Endodermal cell (in vitro differentiated cells): ENCODE measurements at regions not wholly inside any gene's neighbourhood (a gene's known extent, or its start where the extent isn't known, plus 50 kb on each side); places are given as distances from the start of the nearest gene placed in this dataset.

Source experiments
- DNase-seq: peaks from one replicate; pipeline ENCODE4 v3.0.0-alpha.2; 2017
- H3K27ac ChIP-seq: 2 replicates; pipeline ENCODE4 v1.5.1; 2013; ENCODE audit warnings: mild to moderate bottlenecking, low read depth, low read length, moderate library complexity
- H3K27me3 ChIP-seq: 2 replicates; pipeline ENCODE4 v1.6.1; 2013; ENCODE audit warnings: mild to moderate bottlenecking, low read length, moderate library complexity; ENCODE audit not compliant: insufficient read depth, control insufficient read depth, poor library complexity, severe bottlenecking
- H3K36me3 ChIP-seq: 2 replicates; pipeline ENCODE4 v1.7.0; 2013; ENCODE audit warnings: mild to moderate bottlenecking, low read length, moderate library complexity; ENCODE audit not compliant: control insufficient read depth, insufficient read depth
- H3K4me1 ChIP-seq: one replicate; pipeline ENCODE4 v1.7.0; 2013; ENCODE audit warnings: low read length; ENCODE audit not compliant: control insufficient read depth, insufficient read depth
- H3K4me3 ChIP-seq: 2 replicates; pipeline ENCODE4 v1.5.1; 2013; ENCODE audit warnings: mild to moderate bottlenecking, low read length, moderate library complexity
- H3K9ac ChIP-seq: 2 replicates; pipeline ENCODE4 v1.6.1; 2013; ENCODE audit warnings: mild to moderate bottlenecking, low read length, moderate library complexity; ENCODE audit not compliant: poor library complexity, severe bottlenecking; ENCODE audit errors: extremely low read depth
- H3K9me3 ChIP-seq: 2 replicates; pipeline ENCODE4 v1.6.1; 2013; ENCODE audit warnings: mild to moderate bottlenecking, low read length, moderate library complexity; ENCODE audit not compliant: control insufficient read depth
- H3K27ac Mint-ChIP-seq: 2 replicates; pipeline ENCODE4 v1.8.0; 2020; ENCODE audit warnings: mixed read lengths
- H3K27me3 Mint-ChIP-seq: 2 replicates; pipeline ENCODE4 v1.8.0; 2021; ENCODE audit warnings: mild to moderate bottlenecking, mixed read lengths; ENCODE audit not compliant: insufficient read depth
- H3K36me3 Mint-ChIP-seq: 2 replicates; pipeline ENCODE4 v1.8.0; 2020; ENCODE audit warnings: low read depth, mixed read lengths
- H3K4me1 Mint-ChIP-seq: 2 replicates; pipeline ENCODE4 v1.8.0; 2020; ENCODE audit warnings: mixed read lengths
- H3K4me3 Mint-ChIP-seq: 2 replicates; pipeline ENCODE4 v1.8.0; 2020; ENCODE audit warnings: mild to moderate bottlenecking, moderate library complexity, mixed read lengths
- H3K9me3 Mint-ChIP-seq: 2 replicates; pipeline ENCODE4 v1.8.0; 2020; ENCODE audit warnings: mild to moderate bottlenecking, mixed read lengths
- WGBS, 2 experiments: methylation state at CpG; one replicate each; pipeline versions ENCODE4 v1.1.5 to v1.1.7; 2013; ENCODE audit warnings: missing lambda C conversion rate in 2 of 2, mixed read lengths in 1 of 2; ENCODE audit not compliant: insufficient coverage in 1 of 2, insufficient read length in 1 of 2; 5-methylcytosine and 5-hydroxymethylcytosine counted together
- TF ChIP-seq, protein P1 (sequence below): fragments of 200-600 bp; sonication (generic); conservative IDR thresholded peaks from 2 replicates; pipeline ENCODE4 v1.5.0; 2021; ENCODE audit warnings: antibody characterized with exemption, mild to moderate bottlenecking

DNA sequence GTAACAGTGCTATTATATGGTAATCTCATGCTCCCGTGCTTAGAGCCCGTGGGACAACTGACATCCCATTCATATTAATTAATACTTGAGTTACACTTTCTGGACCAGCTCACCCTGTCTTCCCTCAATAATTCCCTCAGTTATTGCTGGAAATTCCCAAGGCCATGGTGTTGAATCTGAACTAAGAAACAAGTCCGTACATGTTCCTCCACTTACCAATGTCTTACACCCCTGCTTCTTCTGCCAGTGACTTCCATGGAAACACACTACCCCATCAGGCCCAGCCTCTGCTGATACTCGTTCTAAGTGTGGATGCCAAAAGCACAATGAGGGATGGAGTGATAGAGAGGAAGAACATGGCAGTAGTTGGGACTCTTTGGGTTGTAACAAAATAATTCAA lies 193.7 kb downstream of the RND3 start:
- peaks cover 2% of the 10 kb centered on the region for H3K9me3 Mint-ChIP-seq
- no peak for DNase-seq
- H3K36me3 Mint-ChIP-seq: no peaks in the 10 kb centered on the region
- no peak overlapping the region for H3K27ac ChIP-seq
- no peak overlapping the region for H3K27ac Mint-ChIP-seq
- TF ChIP-seq, protein P1, sequence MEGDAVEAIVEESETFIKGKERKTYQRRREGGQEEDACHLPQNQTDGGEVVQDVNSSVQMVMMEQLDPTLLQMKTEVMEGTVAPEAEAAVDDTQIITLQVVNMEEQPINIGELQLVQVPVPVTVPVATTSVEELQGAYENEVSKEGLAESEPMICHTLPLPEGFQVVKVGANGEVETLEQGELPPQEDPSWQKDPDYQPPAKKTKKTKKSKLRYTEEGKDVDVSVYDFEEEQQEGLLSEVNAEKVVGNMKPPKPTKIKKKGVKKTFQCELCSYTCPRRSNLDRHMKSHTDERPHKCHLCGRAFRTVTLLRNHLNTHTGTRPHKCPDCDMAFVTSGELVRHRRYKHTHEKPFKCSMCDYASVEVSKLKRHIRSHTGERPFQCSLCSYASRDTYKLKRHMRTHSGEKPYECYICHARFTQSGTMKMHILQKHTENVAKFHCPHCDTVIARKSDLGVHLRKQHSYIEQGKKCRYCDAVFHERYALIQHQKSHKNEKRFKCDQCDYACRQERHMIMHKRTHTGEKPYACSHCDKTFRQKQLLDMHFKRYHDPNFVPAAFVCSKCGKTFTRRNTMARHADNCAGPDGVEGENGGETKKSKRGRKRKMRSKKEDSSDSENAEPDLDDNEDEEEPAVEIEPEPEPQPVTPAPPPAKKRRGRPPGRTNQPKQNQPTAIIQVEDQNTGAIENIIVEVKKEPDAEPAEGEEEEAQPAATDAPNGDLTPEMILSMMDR: no peak
- H3K9ac ChIP-seq: no peak overlapping the region
- no peak overlapping the region for H3K4me3 ChIP-seq
- H3K36me3 ChIP-seq: no peaks in the 10 kb centered on the region
- no peaks in the 10 kb centered on the region for H3K27me3 Mint-ChIP-seq
- WGBS, 2 experiments: 91% methylated on average over 4 of the region's 4 CpGs; no CpG with 5 or more reads in 1 of the 2 experiments
- H3K9me3 ChIP-seq: no peaks in the 10 kb centered on the region
- no peaks in the 10 kb centered on the region for H3K27me3 ChIP-seq
- no peaks in the 10 kb centered on the region for H3K4me1 ChIP-seq
- no peaks in the 10 kb centered on the region for H3K4me1 Mint-ChIP-seq
- H3K4me3 Mint-ChIP-seq: no peak overlapping the region

DNA sequence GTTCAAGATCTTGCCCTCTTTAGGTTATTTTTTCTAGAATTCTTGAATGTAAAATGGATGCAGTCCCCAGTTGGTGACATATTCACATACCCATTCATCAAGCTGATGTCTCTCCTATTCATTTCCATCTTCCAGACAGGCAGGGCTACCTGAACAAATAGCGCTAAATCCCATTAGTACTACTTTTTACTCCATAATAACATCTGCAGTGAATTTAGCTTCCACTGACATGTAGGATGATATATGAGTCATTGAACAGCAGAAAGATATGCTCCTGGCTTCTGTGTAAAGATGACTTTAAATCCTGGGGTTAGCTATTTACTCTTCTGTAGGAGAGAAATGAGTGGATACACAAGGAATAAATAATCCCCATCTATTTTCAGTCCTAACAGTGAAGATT lies 194.7 kb downstream of the RND3 start:
- no peak overlapping the region for H3K4me3 ChIP-seq
- TF ChIP-seq, protein P1: no peak
- no peak overlapping the region for H3K27ac ChIP-seq
- Mint-ChIP-seq H3K4me1 (no peaks in the 10 kb centered on the region), H3K36me3 (no peaks in the 10 kb centered on the region), H3K9me3 (peaks cover 2% of the 10 kb centered on the region), H3K4me3 (no peak overlapping the region), H3K27me3 (no peaks in the 10 kb centered on the region), H3K27ac (no peak overlapping the region)
- DNase-seq: no peak
- H3K9me3 ChIP-seq: no peaks in the 10 kb centered on the region
- H3K36me3 ChIP-seq: no peaks in the 10 kb centered on the region
- no peaks in the 10 kb centered on the region for H3K27me3 ChIP-seq
- WGBS, 2 experiments: 100% methylated on average over 1 of the region's 1 CpG; no CpG with 5 or more reads in 1 of the 2 experiments
- no peak overlapping the region for H3K9ac ChIP-seq
- no peaks in the 10 kb centered on the region for H3K4me1 ChIP-seq

DNA sequence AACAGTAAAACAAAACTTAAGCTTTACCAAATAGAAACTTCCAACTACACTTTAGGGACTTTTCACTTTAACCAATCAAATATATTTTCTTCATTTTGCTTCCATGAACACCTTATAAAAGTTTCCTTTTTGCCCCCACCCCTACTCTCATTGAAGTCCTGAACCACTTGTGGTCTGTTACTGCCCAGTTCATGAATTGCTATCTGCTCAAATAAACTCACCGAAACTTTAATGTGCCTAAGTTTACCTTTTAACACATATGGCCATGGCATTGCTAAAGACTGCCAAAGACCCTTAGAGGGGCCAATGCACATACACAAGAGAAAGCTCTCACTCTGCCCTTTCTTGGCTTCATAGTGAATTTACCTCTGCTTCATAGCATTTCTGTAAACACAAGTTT lies 195.3 kb downstream of the RND3 start:
- TF ChIP-seq, protein P1: no peak
- H3K9me3 ChIP-seq: no peaks in the 10 kb centered on the region
- H3K9me3 Mint-ChIP-seq: peaks cover 2% of the 10 kb centered on the region
- H3K36me3 Mint-ChIP-seq: no peaks in the 10 kb centered on the region
- H3K4me3 Mint-ChIP-seq: no peak overlapping the region
- H3K4me1 ChIP-seq: no peaks in the 10 kb centered on the region
- H3K9ac ChIP-seq: no peak overlapping the region
- no peak overlapping the region for H3K4me3 ChIP-seq
- DNase-seq: no peak
- no peaks in the 10 kb centered on the region for H3K4me1 Mint-ChIP-seq
- H3K27me3 Mint-ChIP-seq: no peaks in the 10 kb centered on the region
- H3K27ac Mint-ChIP-seq: no peak overlapping the region
- no peak overlapping the region for H3K27ac ChIP-seq
- H3K27me3 ChIP-seq: no peaks in the 10 kb centered on the region
- 92% methylated on average over 1 of the region's 1 CpG; no CpG with 5 or more reads in 1 of the 2 experiments for WGBS, 2 experiments
- H3K36me3 ChIP-seq: no peaks in the 10 kb centered on the region
